RCC 7860 (cell line): ENCODE measurements at regions not wholly inside any gene's neighbourhood (a gene's known extent, or its start where the extent isn't known, plus 50 kb on each side); places are given as distances from the start of the nearest gene placed in this dataset.
"Not testable (repeated sequence)": the region's sequence is repeated elsewhere in the genome, so short reads cannot be mapped to it uniquely, and the experiment has no call there.

Experiments
- DNase-seq: peaks from one replicate; pipeline ENCODE4 v3.0.0-alpha.2; 2015; ENCODE audit warnings: low spot score
- FAIRE-seq: peaks from 2 replicates; lab custom pipeline; 2012; peaks lifted over from hg19 to GRCh38; lab: Jason Lieb, UNC

GRCh38 chr14:105891221-105891602 is 364.8 kb downstream of the TMEM121 start:
- no peak for FAIRE-seq
- no peak for DNase-seq

GRCh38 chr14:105891631-105892452 is 365.5 kb downstream of the TMEM121 start:
- DNase-seq, result no peak
- no peak for FAIRE-seq

- not testable (repeated sequence) for FAIRE-seq, DNase-seq
Observed at GRCh38 chr14:105892453-105893441, 366.4 kb downstream of the TMEM121 start.

- DNase-seq, FAIRE-seq: not testable (repeated sequence)
Observed at GRCh38 chr14:105893686-105894085, 367.3 kb downstream of the TMEM121 start.

- no peak for DNase-seq
- no peak for FAIRE-seq
Observed at GRCh38 chr14:105894125-105894977, 368.0 kb downstream of the TMEM121 start.

GRCh38 chr14:105894978-105895881 is 368.8 kb downstream of the TMEM121 start:
- DNase-seq (no peak), FAIRE-seq (no peak)

GRCh38 chr14:105896206-105896605 is 369.8 kb downstream of the TMEM121 start:
- DNase-seq, FAIRE-seq: not testable (repeated sequence)

GRCh38 chr14:105896961-105897724 is 370.8 kb downstream of the TMEM121 start:
- not testable (repeated sequence) for DNase-seq, FAIRE-seq

GRCh38 chr14:105897725-105898113 is 371.3 kb downstream of the TMEM121 start:
- DNase-seq, result no peak
- FAIRE-seq, result no peak

GRCh38 chr14:105898482-105899010 is 372.2 kb downstream of the TMEM121 start:
- DNase-seq (no peak), FAIRE-seq (no peak)

- DNase-seq, result no peak
- no peak for FAIRE-seq
Observed at GRCh38 chr14:105899071-105899641, 372.8 kb downstream of the TMEM121 start.

GRCh38 chr14:105899657-105900397 is 373.4 kb downstream of the TMEM121 start:
- DNase-seq (no peak), FAIRE-seq (no peak)

GRCh38 chr14:105900398-105901160 is 374.2 kb downstream of the TMEM121 start:
- FAIRE-seq (no peak), DNase-seq (no peak)

GRCh38 chr14:105901226-105901625 is 374.8 kb downstream of the TMEM121 start:
- FAIRE-seq, result no peak
- DNase-seq, result no peak

GRCh38 chr14:105902131-105902898 is 375.9 kb downstream of the TMEM121 start:
- DNase-seq (no peak), FAIRE-seq (no peak)

- not testable (repeated sequence) for DNase-seq, FAIRE-seq
Observed at GRCh38 chr14:105902899-105903165, 376.4 kb downstream of the TMEM121 start.
